GM12878 (cell line): ENCODE measurements at regions not wholly inside any gene's neighbourhood (a gene's known extent, or its start where the extent isn't known, plus 50 kb on each side); places are given as distances from the start of the nearest gene placed in this dataset.

ENCODE experiments used
- ATAC-seq: fragments of 200-7000 bp; cut with Tn5 transposase; 3 replicates; pipeline ENCODE4 v1.9.1; 2020; ENCODE audit warnings: mild to moderate bottlenecking, moderate library complexity
- BruUV-seq: library from RNA; stranded (reverse); fragments of 400-500 nt; replicated peaks from 2 replicates; lab custom pipeline; 2021; lab: Mats Ljungman, UMichigan
- CTCF ChIA-PET: fragments of 300-600 bp; sonication (Branson Sonifier 250); formaldehyde crosslinking; extraction: SDS; loops from one replicate; lab custom pipeline; 2021; ENCODE audit warnings: inconsistent platforms; lab: Yijun Ruan, JAX
- POLR2A ChIA-PET: fragments of 350-600 bp; formaldehyde crosslinking; extraction: SDS; loops from one replicate; lab custom pipeline; 2021; ENCODE audit warnings: inconsistent platforms; lab: Charles Lee
- RAD21 ChIA-PET: fragments of 300-600 bp; sonication (Branson Sonifier 250); formaldehyde crosslinking; loops from one replicate; lab custom pipeline; 2023; ENCODE audit warnings: antibody characterized with exemption; ENCODE audit not compliant: unreplicated experiment; lab: Charles Lee
- SMC1A ChIA-PET: fragments of 300-600 bp; sonication (Branson Sonifier 250); formaldehyde crosslinking; loops from one replicate; lab custom pipeline; 2023; ENCODE audit not compliant: unreplicated experiment, uncharacterized antibody; lab: Charles Lee
- DNase-seq: peaks from one replicate; pipeline ENCODE4 v3.0.0-alpha.2; 2011; ENCODE audit warnings: low read depth, low spot score
- FAIRE-seq: peaks from 3 replicates; lab custom pipeline; 2011; peaks lifted over from hg19 to GRCh38; lab: Jason Lieb, UNC
- H2AFZ ChIP-seq: 2 replicates; pipeline ENCODE4 v1.6.0; 2011; ENCODE audit warnings: low read depth, low read length, control low read depth; ENCODE audit not compliant: control insufficient read depth
- H3K27ac ChIP-seq: 2 replicates; pipeline ENCODE4 v1.5.1; 2011; ENCODE audit warnings: control low read depth; ENCODE audit not compliant: control insufficient read depth, insufficient read depth
- H3K27me3 ChIP-seq, 2 experiments: replicated peaks in 1 of 2; 2 replicates each; pipeline versions ENCODE4 v1.6.0 to v1.6.1; 2011; ENCODE audit warnings: low read length in 1 of 2; ENCODE audit not compliant: control insufficient read depth in 2 of 2, insufficient read depth in 2 of 2
- H3K36me3 ChIP-seq, 2 experiments: 2 replicates each; pipeline ENCODE4 v1.5.1; 2011; ENCODE audit warnings: low read length in 1 of 2; ENCODE audit not compliant: control insufficient read depth in 2 of 2, insufficient read depth in 2 of 2
- H3K4me1 ChIP-seq: 2 replicates; pipeline ENCODE4 v1.6.1; 2011; ENCODE audit warnings: mild to moderate bottlenecking, low read length, moderate library complexity, mixed read lengths; ENCODE audit not compliant: control insufficient read depth, insufficient read depth
- H3K4me2 ChIP-seq: 2 replicates; pipeline ENCODE4 v1.6.0; 2011; ENCODE audit warnings: control low read depth; ENCODE audit not compliant: control insufficient read depth, insufficient read depth
- H3K4me3 ChIP-seq: fragments of 200-600 bp; sonication (generic); 2 replicates; pipeline ENCODE4 v1.5.1; 2016
- H3K79me2 ChIP-seq: 2 replicates; pipeline ENCODE4 v1.6.0; 2011; ENCODE audit warnings: low read length; ENCODE audit not compliant: control insufficient read depth, insufficient read depth
- H3K9ac ChIP-seq: 2 replicates; pipeline ENCODE4 v1.8.0; 2011; ENCODE audit warnings: low read length, control low read depth, mixed read lengths; ENCODE audit not compliant: control insufficient read depth, insufficient read depth
- H3K9me3 ChIP-seq: replicated peaks from 3 replicates; pipeline ENCODE4 v1.5.1; 2011; ENCODE audit warnings: mild to moderate bottlenecking, low read length; ENCODE audit not compliant: control insufficient read depth, insufficient read depth
- H4K20me1 ChIP-seq: 2 replicates; pipeline ENCODE4 v1.6.0; 2011; ENCODE audit not compliant: control insufficient read depth, insufficient read depth
- BCL11A ChIP-seq: IDR thresholded peaks from 2 replicates; pipeline ENCODE4 v1.6.1; 2011; ENCODE audit warnings: low read depth, low read length
- CHD1 ChIP-seq: IDR thresholded peaks from 2 replicates; pipeline ENCODE4 v1.6.1; 2012; ENCODE audit warnings: low read depth, low read length, improper control_type of control experiment
- FOXM1 ChIP-seq: IDR thresholded peaks from 2 replicates; pipeline ENCODE4 v1.6.1; 2012; ENCODE audit warnings: low read depth, mild to moderate bottlenecking, inconsistent platforms, low read length, moderate library complexity
- JUNB ChIP-seq: IDR thresholded peaks from 2 replicates; pipeline ENCODE4 v1.6.1; 2016; ENCODE audit warnings: antibody characterized with exemption, mild to moderate bottlenecking
- LARP7 ChIP-seq: fragments of 450-650 bp; IDR thresholded peaks from 2 replicates; pipeline ENCODE4 v1.6.1; 2017; ENCODE audit warnings: mild to moderate bottlenecking
- MTA3 ChIP-seq: IDR thresholded peaks from 2 replicates; pipeline ENCODE4 v1.6.1; 2012; ENCODE audit warnings: low read length, inconsistent platforms, borderline replicate concordance
- NRF1 ChIP-seq: conservative IDR thresholded peaks from 2 replicates; pipeline ENCODE4 v1.6.1; 2011; ENCODE audit warnings: mild to moderate bottlenecking, low read depth, low read length, improper control_type of control experiment
- PAX8 ChIP-seq: fragments of 450-650 bp; IDR thresholded peaks from 2 replicates; pipeline ENCODE4 v1.6.1; 2017; ENCODE audit warnings: mild to moderate bottlenecking, moderate library complexity
- POLR2AphosphoS2 ChIP-seq: IDR thresholded peaks from 2 replicates; pipeline ENCODE4 v1.6.1; 2011; ENCODE audit warnings: low read depth, mild to moderate bottlenecking, low read length, improper control_type of control experiment, moderate library complexity
- WGBS: methylation state at CpG from one replicate; pipeline ENCODE4 v1.1.6; 2016; ENCODE audit warnings: low lambda C conversion rate; ENCODE audit not compliant: insufficient replicate concordance, insufficient coverage; ENCODE audit errors: missing lambda C conversion rate; 5-methylcytosine and 5-hydroxymethylcytosine counted together
- in situ Hi-C: fragments of 300-500 bp; cut with MboI; formaldehyde crosslinking; loops from 9 replicates; pipeline ENCODE4 v1.14.3; 2018; ENCODE audit warnings: mixed read lengths
- intact Hi-C: fragments of 100-400 bp; cut with micrococcal nuclease; formaldehyde crosslinking; loops from one replicate; pipeline ENCODE4 v1.14.2; 2022; ENCODE audit not compliant: unreplicated experiment
- TF ChIP-seq, protein P1 (sequence below): fragments of 450-650 bp; IDR thresholded peaks from 2 replicates; pipeline ENCODE4 v1.6.1; 2017; ENCODE audit warnings: mild to moderate bottlenecking
- TF ChIP-seq, protein P2 (sequence below), 3 experiments: IDR thresholded peaks in 2 of 3; conservative IDR thresholded peaks in 1 of 3; 2 replicates each; pipeline ENCODE4 v1.5.1; 2011; ENCODE audit warnings: low read depth in 3 of 3, low read length in 3 of 3, mild to moderate bottlenecking in 3 of 3, control low read depth in 2 of 3, moderate library complexity in 2 of 3, inconsistent platforms in 1 of 3, mixed read lengths in 1 of 3; ENCODE audit not compliant: control insufficient read depth in 2 of 3, insufficient read depth in 1 of 3; ENCODE audit errors: extremely low read depth in 1 of 3
- TF ChIP-seq, protein P3 (sequence below): IDR thresholded peaks from 2 replicates; pipeline ENCODE4 v1.6.1; 2011; ENCODE audit warnings: low read depth, mild to moderate bottlenecking, low read length, moderate library complexity, borderline replicate concordance; ENCODE audit errors: extremely low read depth
- TF ChIP-seq, protein P4 (sequence below): fragments of 450-650 bp; formaldehyde crosslinking; IDR thresholded peaks from 2 replicates; pipeline ENCODE4 v1.4.0; 2020; ENCODE audit warnings: mild to moderate bottlenecking, moderate library complexity

DNA sequence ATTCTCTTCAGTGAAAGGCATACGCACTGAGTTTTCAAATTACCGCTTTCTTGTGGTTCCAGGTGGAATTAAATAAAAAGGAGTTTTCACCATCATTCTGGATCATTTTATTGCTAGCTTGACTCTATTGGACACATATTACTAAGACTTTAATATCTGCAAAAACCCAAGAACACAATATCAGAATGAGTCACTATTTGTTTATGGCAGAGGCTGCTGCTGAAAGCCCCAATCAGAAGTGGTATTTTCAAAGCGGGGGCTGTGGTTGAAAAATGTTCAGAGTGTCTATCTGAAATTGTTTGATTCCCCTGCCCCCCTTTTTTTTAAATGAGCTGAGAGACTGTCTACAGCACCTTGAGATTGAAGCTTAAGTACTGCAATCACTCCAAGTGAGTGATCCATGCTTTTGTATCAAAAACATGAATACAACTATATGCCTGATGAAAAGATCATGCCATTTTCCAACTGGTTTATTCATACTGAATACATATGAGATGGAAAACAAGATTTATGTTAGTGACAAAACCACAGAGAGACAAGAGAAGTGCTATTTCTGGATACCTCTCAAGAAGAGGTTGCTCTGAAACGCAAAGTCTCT lies 376.4 kb downstream of the HTR7 start:
- TF ChIP-seq, protein P1, sequence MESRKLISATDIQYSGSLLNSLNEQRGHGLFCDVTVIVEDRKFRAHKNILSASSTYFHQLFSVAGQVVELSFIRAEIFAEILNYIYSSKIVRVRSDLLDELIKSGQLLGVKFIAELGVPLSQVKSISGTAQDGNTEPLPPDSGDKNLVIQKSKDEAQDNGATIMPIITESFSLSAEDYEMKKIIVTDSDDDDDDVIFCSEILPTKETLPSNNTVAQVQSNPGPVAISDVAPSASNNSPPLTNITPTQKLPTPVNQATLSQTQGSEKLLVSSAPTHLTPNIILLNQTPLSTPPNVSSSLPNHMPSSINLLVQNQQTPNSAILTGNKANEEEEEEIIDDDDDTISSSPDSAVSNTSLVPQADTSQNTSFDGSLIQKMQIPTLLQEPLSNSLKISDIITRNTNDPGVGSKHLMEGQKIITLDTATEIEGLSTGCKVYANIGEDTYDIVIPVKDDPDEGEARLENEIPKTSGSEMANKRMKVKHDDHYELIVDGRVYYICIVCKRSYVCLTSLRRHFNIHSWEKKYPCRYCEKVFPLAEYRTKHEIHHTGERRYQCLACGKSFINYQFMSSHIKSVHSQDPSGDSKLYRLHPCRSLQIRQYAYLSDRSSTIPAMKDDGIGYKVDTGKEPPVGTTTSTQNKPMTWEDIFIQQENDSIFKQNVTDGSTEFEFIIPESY, result no peak
- TF ChIP-seq JUNB (no peak), MTA3 (no peak), NRF1 (no peak), PAX8 (no peak), CHD1 (no peak), BCL11A (no peak), LARP7 (no peak), POLR2AphosphoS2 (no peak), FOXM1 (no peak)
- TF ChIP-seq, protein P2, sequence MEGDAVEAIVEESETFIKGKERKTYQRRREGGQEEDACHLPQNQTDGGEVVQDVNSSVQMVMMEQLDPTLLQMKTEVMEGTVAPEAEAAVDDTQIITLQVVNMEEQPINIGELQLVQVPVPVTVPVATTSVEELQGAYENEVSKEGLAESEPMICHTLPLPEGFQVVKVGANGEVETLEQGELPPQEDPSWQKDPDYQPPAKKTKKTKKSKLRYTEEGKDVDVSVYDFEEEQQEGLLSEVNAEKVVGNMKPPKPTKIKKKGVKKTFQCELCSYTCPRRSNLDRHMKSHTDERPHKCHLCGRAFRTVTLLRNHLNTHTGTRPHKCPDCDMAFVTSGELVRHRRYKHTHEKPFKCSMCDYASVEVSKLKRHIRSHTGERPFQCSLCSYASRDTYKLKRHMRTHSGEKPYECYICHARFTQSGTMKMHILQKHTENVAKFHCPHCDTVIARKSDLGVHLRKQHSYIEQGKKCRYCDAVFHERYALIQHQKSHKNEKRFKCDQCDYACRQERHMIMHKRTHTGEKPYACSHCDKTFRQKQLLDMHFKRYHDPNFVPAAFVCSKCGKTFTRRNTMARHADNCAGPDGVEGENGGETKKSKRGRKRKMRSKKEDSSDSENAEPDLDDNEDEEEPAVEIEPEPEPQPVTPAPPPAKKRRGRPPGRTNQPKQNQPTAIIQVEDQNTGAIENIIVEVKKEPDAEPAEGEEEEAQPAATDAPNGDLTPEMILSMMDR (IDR thresholded peaks at IDR 0.05 in 2 of 3, conservative IDR thresholded peaks at IDR 0.05 in 1 of 3; ENCODE audit: control insufficient read depth in 2 of 3, extremely low read depth in 1 of 3, insufficient read depth in 1 of 3, low read depth in 3 of 3, low read length in 3 of 3), result no peak
- TF ChIP-seq, protein P3, sequence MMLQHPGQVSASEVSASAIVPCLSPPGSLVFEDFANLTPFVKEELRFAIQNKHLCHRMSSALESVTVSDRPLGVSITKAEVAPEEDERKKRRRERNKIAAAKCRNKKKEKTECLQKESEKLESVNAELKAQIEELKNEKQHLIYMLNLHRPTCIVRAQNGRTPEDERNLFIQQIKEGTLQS, result no peak
- TF ChIP-seq, protein P4, sequence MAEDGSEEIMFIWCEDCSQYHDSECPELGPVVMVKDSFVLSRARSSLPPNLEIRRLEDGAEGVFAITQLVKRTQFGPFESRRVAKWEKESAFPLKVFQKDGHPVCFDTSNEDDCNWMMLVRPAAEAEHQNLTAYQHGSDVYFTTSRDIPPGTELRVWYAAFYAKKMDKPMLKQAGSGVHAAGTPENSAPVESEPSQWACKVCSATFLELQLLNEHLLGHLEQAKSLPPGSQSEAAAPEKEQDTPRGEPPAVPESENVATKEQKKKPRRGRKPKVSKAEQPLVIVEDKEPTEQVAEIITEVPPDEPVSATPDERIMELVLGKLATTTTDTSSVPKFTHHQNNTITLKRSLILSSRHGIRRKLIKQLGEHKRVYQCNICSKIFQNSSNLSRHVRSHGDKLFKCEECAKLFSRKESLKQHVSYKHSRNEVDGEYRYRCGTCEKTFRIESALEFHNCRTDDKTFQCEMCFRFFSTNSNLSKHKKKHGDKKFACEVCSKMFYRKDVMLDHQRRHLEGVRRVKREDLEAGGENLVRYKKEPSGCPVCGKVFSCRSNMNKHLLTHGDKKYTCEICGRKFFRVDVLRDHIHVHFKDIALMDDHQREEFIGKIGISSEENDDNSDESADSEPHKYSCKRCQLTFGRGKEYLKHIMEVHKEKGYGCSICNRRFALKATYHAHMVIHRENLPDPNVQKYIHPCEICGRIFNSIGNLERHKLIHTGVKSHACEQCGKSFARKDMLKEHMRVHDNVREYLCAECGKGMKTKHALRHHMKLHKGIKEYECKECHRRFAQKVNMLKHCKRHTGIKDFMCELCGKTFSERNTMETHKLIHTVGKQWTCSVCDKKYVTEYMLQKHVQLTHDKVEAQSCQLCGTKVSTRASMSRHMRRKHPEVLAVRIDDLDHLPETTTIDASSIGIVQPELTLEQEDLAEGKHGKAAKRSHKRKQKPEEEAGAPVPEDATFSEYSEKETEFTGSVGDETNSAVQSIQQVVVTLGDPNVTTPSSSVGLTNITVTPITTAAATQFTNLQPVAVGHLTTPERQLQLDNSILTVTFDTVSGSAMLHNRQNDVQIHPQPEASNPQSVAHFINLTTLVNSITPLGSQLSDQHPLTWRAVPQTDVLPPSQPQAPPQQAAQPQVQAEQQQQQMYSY (CRISPR knock-in tag), result no peak
- 56% methylated on average over 4 of the region's 4 CpGs for WGBS
- Histone ChIP-seq H3K27ac (no peak overlapping the region), H4K20me1 (no peaks in the 10 kb centered on the region), H3K27me3 (no peaks in the 10 kb centered on the region; a peak in 1 of 4 replicates), H3K4me3 (no peak overlapping the region), H3K36me3 (no peaks in the 10 kb centered on the region), H3K4me1 (no peaks in the 10 kb centered on the region), H3K9ac (no peak overlapping the region), H2AFZ (no peak overlapping the region), H3K79me2 (no peaks in the 10 kb centered on the region), H3K4me2 (no peak overlapping the region), H3K9me3 (no peaks in the 10 kb centered on the region)
- RAD21 ChIA-PET, result no interaction called here
- FAIRE-seq (no peak), DNase-seq (no peak), ATAC-seq (peak; percentile 70)
- no TSS peak for BruUV-seq
- SMC1A ChIA-PET, result no interaction called here
- in situ Hi-C loops (no loop called here), intact Hi-C loops (no loop called here)
- POLR2A ChIA-PET, result no interaction called here
- CTCF ChIA-PET, result no interaction called here
